Pancreas (tissue), 10 donors: ENCODE measurements at regions not wholly inside any gene's neighbourhood (a gene's known extent, or its start where the extent isn't known, plus 50 kb on each side); places are given as distances from the start of the nearest gene placed in this dataset.
A peak's percentile ranks its signal among the peaks of the same experiment; 100 is the strongest.
"Not testable (repeated sequence)": the region's sequence is repeated elsewhere in the genome, so short reads cannot be mapped to it uniquely, and the experiment has no call there.

Experiments
- ATAC-seq, 4 donors: fragments of 200-7000 bp; cut with Tn5 transposase; one replicate each; pipeline versions ENCODE4 v1.8.0 to v1.9.1; 2020; ENCODE audit warnings: mild to moderate bottlenecking in 4 of 4, moderate library complexity in 4 of 4
- DNase-seq, 6 donors: peaks; one replicate each; pipeline ENCODE4 v3.0.0-alpha.2; 2020
- FAIRE-seq: peaks from 2 replicates; lab custom pipeline; 2012; peaks lifted over from hg19 to GRCh38; lab: Jason Lieb, UNC
- H3K27ac ChIP-seq, 4 donors: fragments of 200-600 bp; sonication (generic); 1 replicate in 3 of 4; 2 replicates in 1 of 4; pipeline versions ENCODE4 v1.5.0 to v1.8.0; 2020
- H3K27me3 ChIP-seq, 4 donors: fragments of 200-600 bp; one replicate each; pipeline ENCODE4 v1.8.0; 2021
- H3K36me3 ChIP-seq, 3 donors: fragments of 200-600 bp; sonication (generic) in 1 of 3; one replicate each; pipeline versions ENCODE4 v1.5.0 to v1.8.0; 2020 to 2021
- H3K4me1 ChIP-seq, 3 donors: fragments of 200-600 bp; one replicate each; pipeline ENCODE4 v1.8.0; 2021
- H3K4me3 ChIP-seq, 4 donors: fragments of 200-600 bp; sonication (generic) in 2 of 4; one replicate each; pipeline versions ENCODE4 v1.5.0 to v1.8.0; 2020 to 2021
- H3K9me3 ChIP-seq, 4 donors: fragments of 200-600 bp; one replicate each; pipeline ENCODE4 v1.8.0; 2021
- CTCF ChIP-seq, 4 donors: fragments of 200-600 bp; sonication (generic) in 3 of 4; IDR thresholded peaks; one replicate each; pipeline versions ENCODE4 v1.5.0 to v1.8.0; 2021; ENCODE audit warnings: antibody characterized with exemption in 4 of 4
- WGBS, 2 donors: extraction: QIAGEN DNeasy Blood & Tissue Kit; methylation state at CpG; one replicate each; pipeline ENCODE4 v1.1.7; 2013; 5-methylcytosine and 5-hydroxymethylcytosine counted together
- intact Hi-C, 3 donors: fragments of 100-400 bp; cut with DNase I; formaldehyde crosslinking; loops; one replicate each; pipeline versions ENCODE4 v1.11.1 to v1.14.2; 2022
- donor health status: healthy with polysubstance abuse.
- donor health status: DM: no; HTN: no; CAD: no; lungs with moderate emphysema.
- donor health status: DM: no; HTN: no; CAD: no.
- donor health status: control.
- donor health status: control.
- donor health status: Bipolar disorder and iron deficiency.
- donor health status: DM: yes; HTN: yes; CAD: no.
- donor health status: DM: no; HTN: no; CAD: no.
- donor health status: DM: no; HTN: no; CAD: no.
- donor health status: DM: yes; HTN: yes; CAD: no.

DNA sequence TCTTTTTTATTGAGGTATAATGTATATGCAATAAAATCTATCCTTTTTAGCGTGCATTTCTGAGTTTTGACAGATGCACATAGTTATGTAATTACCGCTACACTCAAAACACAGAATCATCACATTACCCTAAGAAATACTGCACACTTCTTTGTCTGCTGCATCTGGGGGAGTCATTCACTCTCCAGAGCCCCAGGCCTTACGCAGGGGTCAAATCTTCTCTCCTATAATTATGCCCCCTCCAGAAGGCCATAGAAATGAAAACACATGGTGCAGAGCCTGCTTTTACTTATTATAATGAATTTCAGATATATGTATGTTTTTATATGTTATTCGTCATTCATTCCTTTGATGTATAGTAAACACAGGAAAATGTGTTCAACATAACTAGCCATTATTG, 296.5 kb upstream of the TMEM132C start:
- H3K4me1 ChIP-seq: no peaks in the 10 kb centered on the region
- 52 to 67% methylated on average over 4 of the region's 4 CpGs for WGBS, 2 donors
- no peak overlapping the region for H3K27ac ChIP-seq
- no peaks in the 10 kb centered on the region for H3K36me3 ChIP-seq
- DNase-seq (no peak), FAIRE-seq (no peak), ATAC-seq (no peak)
- no peaks in the 10 kb centered on the region for H3K27me3 ChIP-seq
- H3K4me3 ChIP-seq: no peak overlapping the region
- TF ChIP-seq CTCF (IDR thresholded peaks at IDR 0.05): no peak
- no peaks in the 10 kb centered on the region for H3K9me3 ChIP-seq
- intact Hi-C loops: no loop called here

DNA sequence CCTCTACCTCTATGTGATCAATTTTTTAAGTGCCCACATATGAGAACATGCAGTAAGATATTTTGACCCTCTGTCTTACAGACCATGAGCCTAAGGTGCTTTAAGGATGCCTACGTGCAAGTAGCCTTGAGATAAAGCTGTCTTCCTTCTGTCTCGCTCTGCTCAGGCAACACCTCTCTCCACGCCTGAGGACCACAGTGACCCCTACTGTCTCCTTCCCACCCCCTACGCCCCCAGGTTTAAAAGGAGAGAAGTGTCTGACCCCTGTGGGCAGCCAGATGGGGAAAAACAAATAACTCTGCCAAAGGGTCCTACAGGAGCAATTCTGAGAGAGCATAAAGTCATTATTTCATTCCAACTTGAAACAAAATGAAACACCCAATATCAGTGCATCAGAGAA, 286.4 kb upstream of the TMEM132C start:
- FAIRE-seq (no peak), DNase-seq (no peak), ATAC-seq (no peak)
- no peak overlapping the region for H3K27ac ChIP-seq
- intact Hi-C loops: no loop called here
- 49% methylated on average over 4 of the region's 4 CpGs for WGBS, 2 donors
- no peaks in the 10 kb centered on the region for H3K9me3 ChIP-seq
- peaks cover 0 to 4% (median 0%) of the 10 kb centered on the region in 4 donors for H3K27me3 ChIP-seq
- TF ChIP-seq CTCF (IDR thresholded peaks at IDR 0.05): no peak
- no peak overlapping the region for H3K4me3 ChIP-seq
- H3K4me1 ChIP-seq: no peaks in the 10 kb centered on the region
- H3K36me3 ChIP-seq: no peaks in the 10 kb centered on the region

- ATAC-seq: no peak
- 50 to 52% methylated on average over 5 of the region's 5 CpGs for WGBS, 2 donors
Measured at GRCh38 chr12:127981875-127982274, 285.1 kb upstream of the TMEM132C start.

DNA sequence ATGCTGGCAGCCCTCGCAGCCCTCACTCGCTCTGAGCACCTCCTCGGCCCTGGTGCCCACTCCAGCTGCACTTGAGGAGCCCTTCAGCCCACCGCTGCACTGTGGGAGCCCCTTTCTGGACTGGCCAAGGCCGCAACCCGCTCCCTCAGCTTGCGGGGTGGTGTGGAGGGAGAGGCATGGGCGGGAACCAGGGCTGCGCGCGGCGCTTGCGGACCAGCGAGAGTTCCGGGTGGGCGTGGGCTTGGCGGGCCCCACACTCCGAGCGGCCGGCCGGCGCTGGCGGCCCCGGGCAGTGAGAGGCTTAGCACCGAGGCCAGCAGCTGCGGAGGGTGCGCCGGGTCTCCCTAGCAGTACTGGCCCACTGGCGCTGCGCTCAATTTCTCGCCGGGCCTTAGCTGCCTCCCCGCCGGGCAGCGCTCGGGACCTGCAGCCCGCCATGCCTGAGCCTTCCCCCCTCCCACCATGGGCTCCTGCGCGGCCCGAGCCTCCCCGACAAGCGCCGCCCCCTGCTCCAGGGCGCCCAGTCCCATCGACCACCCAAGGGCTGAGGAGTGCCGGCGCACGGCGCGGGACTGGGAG, 283.7 kb upstream of the TMEM132C start:
- ATAC-seq, H3K4me3 ChIP-seq, H3K27me3 ChIP-seq, H3K36me3 ChIP-seq, H3K27ac ChIP-seq, FAIRE-seq, H3K9me3 ChIP-seq, intact Hi-C loops, H3K4me1 ChIP-seq: not testable (repeated sequence)
- DNase-seq: peak in 1 of 6 donors; percentile 54
- 87 to 90% methylated on average over 43 to 50 of the region's 50 CpGs for WGBS, 2 donors

More at GRCh38 chr12:127981875-127982274, 285.1 kb upstream of the TMEM132C start:
- Histone ChIP-seq H3K36me3 (no peaks in the 10 kb centered on the region), H3K4me3 (no peak overlapping the region), H3K27ac (no peak overlapping the region), H3K4me1 (no peaks in the 10 kb centered on the region), H3K27me3 (peaks cover 0 to 4% (median 0%) of the 10 kb centered on the region in 4 donors), H3K9me3 (no peaks in the 10 kb centered on the region)
- no peak for TF ChIP-seq CTCF (IDR thresholded peaks at IDR 0.05)
- no peak for FAIRE-seq
- no peak for DNase-seq
- intact Hi-C loops: no loop called here

- 59 to 65% methylated on average over 10 of the region's 10 CpGs for WGBS, 2 donors
- Histone ChIP-seq H3K4me3 (no peak overlapping the region), H3K27ac (no peak overlapping the region), H3K27me3 (peaks cover 0 to 4% (median 0%) of the 10 kb centered on the region in 4 donors), H3K4me1 (no peaks in the 10 kb centered on the region), H3K9me3 (no peaks in the 10 kb centered on the region), H3K36me3 (no peaks in the 10 kb centered on the region)
- intact Hi-C loops: no loop called here
- DNase-seq (no peak), ATAC-seq (no peak), FAIRE-seq (no peak)
- no peak for TF ChIP-seq CTCF (IDR thresholded peaks at IDR 0.05)
Measured at GRCh38 chr12:127984386-127985055, 282.4 kb upstream of the TMEM132C start.
